HG03354 (cell line): ENCODE measurements at regions not wholly inside any gene's neighbourhood (a gene's known extent, or its start where the extent isn't known, plus 50 kb on each side); places are given as distances from the start of the nearest gene placed in this dataset.

Experiments used
- ATAC-seq: cut with Tn5 transposase; IDR thresholded peaks from one replicate; pipeline ENCODE4 v1.9.1; 2021; ENCODE audit warnings: mild to moderate bottlenecking; ENCODE audit not compliant: unreplicated experiment, poor library complexity, severe bottlenecking

DNA sequence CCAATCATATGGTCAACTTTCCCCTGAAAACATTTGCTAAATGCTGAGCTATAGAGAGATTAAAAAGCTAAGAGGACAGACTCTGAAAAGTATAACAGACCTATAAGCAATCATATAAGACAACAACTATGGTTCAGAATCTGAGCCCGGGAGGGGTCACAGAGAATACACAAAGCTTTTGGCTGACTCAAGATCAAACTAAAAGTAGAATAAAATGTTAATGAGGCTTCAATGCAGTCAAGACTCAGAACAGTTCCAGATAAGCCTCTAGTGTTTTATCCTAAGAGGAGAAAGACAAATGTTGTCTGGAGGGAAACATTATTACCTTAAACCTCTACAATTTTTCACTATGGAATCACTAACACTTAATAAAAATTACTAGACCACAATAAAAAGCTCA lies 175.4 kb upstream of the VEGFC start:
- no peak for ATAC-seq

DNA sequence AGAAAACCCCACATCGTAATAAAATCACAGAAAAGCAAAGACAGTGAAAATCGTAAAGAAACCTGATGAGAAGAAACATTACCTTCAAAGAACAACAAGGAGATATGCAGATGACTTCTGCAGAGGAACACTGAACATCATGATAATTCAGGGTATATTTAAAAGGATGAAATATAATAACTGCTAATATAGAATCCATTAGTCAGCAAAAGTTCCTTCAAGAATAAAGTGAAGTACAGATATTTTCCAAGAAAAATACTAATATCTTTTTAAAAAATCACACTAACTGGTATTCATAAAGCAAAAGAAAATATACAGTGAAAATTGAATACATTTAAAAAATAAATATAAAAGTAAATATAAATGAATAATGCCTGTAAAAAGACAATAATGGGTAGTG lies 176.3 kb upstream of the VEGFC start:
- no peak for ATAC-seq

DNA sequence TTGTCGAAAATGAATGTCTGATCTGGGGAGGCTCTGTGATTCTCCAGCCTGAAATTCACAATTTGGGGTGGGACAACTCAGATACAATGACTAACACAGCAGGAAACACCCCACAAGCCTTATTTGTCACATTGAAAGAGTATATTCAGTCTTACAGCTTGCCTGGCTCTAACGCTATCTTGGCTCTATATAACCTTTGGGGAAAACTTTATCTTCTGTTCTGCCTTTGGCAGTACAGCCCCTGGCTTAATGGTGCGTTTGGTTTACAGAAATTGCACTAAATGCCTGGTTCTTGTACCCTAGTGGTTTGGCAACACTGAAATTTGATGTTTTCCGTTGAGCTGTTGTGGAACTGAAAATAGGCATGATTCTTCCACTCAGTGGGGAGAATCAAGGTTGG lies 178.1 kb upstream of the VEGFC start:
- no peak for ATAC-seq

DNA sequence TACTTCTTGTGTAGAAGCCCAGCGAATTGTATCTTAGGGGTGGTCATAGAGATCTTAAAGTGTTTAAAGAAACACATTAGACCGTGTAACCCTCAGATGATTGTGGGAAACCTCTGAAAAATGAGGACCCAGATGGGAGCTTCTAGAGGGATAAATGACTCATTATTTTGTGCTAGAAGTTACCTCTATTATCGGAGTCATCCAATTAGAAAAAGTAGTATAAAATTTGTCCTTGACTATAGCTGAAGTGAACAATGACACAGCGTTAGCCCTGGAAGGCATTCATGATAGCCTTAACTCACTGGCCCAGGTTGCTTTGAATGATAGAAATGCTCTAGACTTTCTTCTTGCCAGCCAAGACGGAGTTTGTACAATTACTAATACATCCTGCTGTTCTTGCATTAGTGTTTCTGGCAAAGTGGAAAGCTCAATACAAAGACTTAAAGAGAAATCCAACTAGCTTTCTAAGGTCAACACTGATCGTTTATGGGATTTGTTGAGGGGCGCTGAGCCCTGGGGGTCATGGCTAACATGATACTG lies 178.9 kb upstream of the VEGFC start:
- ATAC-seq, result no peak

DNA sequence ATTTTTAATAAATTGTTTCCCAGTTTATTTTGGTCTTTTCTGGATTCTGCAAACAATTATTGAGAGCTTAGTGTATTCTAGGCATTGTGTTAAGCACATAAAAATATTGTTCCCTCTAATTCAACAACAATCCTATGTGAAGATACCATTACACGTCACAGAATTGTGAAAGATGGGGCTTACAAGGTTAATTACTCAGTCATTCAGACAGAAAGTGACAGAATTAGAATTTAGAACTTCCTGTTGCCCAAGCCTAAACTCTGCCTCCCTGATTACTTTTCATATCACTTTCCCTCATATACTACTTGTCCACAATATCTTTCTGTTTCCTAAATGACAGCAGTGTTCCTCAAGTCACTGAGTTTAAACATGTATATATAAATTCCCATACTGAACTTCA lies 186.7 kb upstream of the VEGFC start:
- no peak for ATAC-seq

DNA sequence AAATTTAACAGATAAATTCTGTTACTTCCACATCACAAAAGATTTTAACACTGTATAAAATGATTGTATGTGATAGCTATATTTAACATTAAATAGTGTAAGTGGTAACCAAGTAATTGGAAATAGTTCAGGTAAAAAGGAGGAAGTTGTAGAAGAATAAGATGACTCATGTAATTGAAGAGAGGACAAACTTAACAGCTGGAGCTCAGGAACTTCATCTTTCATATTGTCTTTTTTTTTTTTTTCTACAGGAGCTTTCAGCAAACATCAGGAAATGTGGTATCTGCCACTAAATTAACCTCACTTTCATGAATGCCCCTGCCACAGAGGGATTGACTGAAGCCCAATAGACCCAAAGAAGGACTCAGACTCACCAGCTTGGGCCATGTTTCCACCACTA lies 188.4 kb upstream of the VEGFC start:
- no peak for ATAC-seq

DNA sequence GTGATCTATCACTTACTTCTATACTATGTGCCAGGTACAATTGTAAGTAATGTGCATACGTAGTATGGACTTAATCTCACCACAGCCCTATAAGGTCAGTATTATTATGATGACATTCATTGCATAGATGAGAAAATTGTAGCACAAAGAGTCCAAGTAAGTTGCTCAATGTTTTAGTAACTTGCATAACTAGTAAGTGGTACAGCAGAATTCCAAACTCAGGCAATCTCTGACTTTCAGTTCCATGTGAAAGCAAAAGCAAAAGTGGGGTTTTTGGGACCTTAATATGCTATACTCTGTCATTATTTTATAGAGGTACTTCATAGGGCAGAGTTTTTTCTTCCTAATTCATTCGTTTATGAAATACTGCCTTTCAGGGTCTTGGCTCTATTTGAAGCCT lies 188.8 kb upstream of the VEGFC start:
- ATAC-seq, result no peak

DNA sequence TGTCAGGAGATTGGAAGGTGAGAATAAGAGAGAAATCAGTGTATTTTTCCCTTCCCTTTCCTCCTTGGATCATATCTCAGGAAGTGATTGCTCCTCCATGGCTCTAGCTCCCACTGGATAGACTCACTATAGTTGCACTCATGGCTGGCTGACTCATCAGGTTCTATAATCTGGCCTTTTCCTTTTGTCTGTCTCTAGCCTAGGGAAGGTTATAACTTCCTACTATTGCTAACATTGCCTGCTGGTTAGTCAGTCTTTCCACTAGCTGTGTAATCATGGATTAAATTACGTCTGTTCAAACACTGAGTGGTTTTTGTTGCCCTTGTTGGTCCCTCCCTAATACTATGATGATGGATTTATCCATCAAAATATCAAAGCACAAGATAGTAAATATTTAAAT lies 195.5 kb upstream of the VEGFC start:
- ATAC-seq, result no peak

DNA sequence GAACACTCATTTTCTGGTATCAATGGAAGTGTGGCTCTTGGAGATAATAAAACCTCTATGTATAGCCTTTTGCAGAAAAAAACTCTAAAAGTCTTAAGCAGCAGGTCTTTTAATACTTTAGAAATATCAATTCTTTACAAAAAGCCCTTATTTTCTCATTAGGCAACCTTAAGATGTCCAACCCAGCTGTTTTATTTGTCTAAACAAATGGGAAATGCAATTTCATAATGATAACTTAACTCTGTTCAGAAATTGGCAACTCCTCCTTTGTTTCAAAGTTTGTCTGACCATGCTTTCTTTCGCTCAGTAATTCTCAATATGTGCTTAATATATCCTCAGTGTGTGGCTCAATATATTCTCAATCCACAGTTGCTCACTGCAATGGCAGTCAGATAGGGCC lies 196.5 kb upstream of the VEGFC start:
- ATAC-seq, result no peak

DNA sequence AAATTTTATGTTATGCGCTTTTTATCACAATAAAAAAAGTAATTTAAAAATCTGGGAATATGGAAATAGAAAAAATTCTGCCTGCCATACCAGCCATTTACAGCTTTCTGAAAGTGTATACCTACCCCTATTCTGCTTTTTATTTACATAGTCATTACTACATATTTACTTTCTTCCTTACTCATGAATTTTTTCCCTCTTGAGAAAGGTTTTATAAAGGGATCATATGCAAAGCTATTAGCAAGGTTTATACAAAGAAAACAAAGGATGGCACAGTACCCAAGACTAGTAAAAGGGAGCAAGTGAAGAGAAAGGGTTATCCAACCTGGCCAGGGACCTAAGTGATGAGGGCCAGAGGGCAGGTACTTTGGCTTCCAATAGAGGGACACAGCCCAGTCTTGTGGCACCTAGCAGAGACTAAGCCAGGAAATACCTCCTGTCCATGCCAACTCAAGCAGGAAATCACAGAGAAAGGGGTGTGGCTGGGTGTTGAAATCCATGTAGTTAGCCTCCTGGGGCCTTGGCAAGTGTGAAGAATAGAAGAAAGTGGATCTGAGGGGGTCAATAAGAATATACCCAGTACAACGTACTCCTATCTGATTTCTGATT lies 207.3 kb upstream of the VEGFC start:
- ATAC-seq, result no peak

DNA sequence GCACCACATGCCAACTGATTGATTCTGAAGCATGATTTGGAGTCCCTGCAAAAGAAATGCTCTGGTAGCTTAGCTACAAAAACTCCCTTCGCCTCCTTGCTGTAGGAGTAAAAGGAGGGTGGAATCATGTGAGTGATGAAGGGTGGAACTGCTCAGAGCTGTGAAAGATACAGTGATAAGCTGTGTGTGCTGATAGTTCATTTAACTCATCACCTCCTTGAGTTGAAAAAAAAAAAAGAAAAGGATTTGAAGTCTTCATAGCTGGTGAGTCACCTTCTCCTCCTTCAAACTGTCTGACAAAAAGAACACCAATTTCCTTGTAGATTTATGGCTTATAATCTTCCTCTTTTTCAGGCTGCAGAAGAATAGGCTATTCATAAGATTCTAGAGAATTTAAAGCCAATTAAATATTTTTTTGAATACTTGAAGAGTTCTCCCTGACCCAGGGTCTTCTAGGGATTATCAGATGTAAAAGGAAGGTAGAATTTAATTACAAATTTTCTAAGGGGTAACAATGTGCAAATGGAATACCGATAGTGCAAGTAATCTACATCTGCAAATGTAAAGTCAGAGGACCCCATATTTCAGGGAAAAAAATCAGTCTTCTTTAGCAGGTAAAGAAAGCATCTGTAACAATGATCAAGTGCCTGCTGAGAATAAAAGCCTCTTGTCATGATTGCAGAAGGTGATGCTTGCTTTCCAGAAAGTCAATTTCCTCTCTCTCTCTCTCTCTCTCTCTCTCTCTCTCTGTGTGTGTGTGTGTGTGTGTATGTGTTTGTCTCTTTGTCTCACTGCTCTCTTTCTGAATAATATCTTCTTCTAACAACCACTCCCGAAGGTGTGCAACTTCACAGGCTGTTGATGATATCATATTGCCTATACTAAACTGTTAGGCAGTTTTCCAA lies 208.8 kb upstream of the VEGFC start:
- no peak for ATAC-seq

DNA sequence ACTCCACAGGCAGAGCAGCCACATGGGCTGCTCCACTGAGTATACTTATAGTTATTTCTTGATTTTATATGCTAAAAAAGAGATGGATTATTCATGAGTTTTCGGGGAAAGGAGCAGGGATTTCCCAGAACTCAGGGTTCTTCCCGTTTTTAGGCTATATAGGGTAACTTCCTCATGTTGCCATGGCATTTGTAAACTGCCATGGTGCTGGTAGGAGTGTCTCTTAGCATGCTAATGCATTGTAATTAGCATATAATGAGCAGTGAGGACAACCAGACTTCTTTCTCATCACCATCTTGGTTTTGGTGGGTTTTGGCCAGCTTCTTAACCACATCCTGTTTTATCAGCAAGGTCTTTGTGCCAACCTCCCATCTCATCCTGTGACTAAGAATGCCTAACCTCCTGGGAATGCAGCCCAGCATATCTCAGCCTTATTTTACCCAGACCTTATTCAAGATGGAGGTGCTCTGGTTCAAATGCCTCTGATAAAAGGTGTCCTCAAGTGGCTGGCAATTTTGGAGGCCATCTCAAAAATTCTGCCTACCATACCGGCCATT lies 213.0 kb upstream of the VEGFC start:
- ATAC-seq, result no peak

DNA sequence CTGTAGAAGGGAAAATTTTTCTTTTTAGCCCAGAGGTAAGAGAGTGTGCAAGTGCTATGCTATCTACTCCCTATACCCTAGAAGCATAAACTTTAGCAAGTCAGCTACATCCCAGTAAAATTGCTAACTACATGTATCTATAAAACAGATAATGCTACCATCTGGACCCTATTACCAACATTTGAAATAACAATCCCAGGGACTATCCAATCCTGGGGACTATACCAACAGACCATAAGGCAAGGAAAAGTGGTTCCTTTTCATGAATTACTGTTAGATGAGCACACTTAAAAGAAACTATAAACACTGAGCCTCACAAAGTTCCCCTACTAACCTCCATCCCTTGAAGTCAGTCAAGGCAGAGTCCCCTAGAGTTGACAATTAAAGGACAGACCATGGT lies 213.6 kb upstream of the VEGFC start:
- ATAC-seq, result no peak

DNA sequence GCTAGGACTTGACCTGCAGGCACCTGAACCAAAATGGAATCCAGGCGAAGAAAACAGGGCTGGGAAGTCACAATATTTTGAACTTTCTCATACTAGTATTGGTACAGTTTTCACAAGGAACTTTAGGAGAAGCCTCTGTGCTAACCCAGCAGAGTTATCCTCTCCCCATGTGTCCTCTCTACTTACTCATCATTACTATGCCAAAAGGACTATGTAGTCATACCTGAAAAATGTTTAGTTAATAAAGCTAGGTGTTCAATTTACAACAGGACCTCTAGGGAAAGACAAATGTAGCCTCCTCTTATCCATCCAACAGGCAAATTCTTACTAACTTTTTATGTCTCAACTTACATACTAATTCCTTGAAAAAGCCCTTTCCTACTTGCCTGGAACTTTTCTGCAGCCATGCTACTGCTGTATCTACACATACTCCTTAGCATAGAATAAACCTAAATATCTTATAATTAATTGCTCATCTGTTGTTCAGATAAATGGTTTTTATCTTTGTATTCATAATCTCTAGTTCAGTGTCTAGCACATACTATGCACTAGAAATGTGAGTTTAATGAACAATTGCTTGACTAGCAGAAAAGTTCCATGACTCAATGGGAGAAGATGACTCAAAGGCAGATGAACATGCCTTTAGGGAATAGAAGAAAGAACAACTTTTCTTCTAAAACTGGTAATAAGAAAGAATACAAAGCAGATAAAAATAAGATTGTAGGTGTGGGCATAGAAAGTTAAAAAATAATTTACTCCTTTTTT lies 215.5 kb upstream of the VEGFC start:
- ATAC-seq, result no peak

DNA sequence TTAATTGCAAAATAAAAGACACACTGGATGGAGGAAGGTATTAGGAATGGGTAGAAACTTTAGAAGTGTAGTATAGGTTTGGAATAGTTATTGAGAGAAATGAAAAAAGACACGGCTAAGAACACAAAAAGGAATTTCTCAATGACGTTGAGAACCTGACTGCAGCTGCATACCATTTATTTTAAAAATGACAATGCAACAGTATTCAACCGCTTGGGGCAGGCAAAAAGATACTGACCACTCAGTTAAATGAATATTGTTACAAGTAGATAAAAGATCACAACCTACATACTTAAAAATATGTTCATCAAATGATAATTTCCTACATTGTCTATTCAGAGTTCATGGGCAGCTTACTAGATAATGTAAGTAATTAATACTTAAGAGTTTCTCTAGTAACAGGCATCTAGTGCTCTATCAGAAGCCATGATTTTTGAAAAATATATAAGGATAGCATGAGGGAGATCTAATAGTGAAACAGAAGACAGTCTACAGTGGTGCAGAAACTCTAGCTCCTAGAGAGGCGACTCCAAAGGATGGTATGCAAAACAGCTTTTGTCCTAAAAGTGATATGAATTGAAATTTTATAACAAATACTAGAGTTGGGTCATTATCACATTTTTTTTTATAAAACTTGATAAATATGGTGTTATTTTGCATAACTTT lies 216.2 kb upstream of the VEGFC start:
- no peak for ATAC-seq

DNA sequence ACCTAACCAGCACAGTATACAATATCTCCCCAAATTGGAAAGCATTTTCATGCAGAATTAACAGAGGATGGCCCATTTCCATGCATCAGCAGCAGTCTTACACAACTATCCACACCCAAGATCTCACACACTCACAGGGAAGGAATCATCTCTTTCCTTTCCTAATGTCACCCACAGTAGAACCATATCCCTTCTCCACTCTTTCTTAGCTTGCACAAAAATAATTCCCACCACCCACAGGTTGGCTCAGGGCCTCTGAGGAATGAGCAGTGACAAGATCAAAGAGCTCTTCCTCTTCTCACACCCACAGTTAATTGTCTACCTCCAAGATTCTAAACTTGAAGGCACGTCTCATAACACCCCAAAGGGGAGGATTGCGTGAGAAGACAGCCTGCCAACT lies 217.7 kb upstream of the VEGFC start:
- ATAC-seq, result no peak

DNA sequence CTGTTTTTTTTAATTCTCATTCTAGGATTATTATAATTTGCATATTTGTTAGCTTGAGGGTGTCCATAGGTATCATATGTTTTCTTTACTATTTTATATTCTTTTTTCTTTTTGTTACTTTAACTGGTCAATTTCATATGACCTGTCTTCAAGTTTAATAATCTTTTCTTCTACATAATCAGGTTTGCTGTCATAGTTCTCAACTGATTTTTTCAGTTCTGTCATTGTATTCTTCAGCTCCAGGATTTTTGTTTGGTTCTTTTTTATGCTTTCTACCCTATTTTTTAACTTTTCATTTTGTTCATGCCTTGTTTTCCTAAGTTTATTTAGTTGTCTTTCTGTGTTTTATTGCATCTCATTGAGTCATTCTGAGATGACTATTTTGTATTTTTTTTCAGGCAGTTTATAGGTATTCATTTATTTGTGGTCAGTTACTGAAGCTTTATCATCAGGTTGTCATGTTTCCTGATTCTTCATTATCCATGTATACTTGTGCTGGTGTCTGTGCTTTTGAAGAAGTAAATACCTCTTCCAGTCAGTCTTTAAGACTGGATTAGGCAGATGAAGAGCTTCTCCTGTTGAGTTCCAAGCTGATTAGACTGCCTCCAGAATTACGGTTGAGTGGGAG lies 220.3 kb upstream of the VEGFC start:
- ATAC-seq, result no peak

DNA sequence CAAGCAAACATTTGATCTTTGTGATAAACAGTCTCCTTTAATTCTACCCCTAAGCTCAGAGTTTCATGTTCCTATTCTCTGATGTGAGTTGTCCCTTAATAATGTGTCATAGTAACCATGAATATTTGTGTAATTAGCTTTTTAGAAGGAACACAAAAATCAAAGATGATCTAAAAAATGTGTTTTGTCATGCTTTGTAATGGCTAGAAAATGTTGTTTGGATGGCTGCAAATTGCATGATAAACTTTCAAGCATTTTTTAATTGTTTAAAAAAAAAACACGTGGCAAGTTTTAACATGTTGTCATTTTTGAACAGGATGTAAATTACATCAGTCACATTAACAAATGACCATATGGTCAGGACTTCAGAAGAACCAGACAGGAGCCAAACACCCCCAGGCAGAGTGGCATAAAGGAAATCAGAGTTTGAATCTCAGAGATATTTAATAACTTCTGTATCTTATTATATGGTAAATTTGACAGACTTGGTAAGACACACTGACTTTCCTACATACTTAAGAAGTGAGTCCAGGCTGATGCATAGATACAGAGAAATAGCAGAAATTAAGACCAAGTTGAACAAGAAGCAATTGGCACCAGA lies 223.9 kb upstream of the VEGFC start:
- no peak for ATAC-seq

DNA sequence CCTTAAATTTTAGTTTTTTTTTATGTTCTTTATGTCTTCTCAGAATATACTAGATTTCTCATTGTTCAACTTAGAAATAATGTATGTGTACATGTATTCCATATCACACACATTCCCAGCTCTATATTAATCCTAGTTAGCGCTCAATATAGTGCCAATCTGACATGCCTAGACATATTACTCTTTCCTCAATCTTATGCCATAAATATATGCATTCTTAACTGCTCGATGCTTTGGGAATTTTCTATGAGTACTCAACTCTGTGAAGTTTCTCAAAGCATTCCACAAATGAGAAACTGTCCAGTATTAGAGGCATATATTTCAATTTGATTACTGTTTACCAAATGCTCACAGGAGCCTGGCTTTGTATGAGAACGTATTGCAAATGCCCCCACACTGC lies 231.2 kb upstream of the VEGFC start:
- ATAC-seq, result no peak
